H1 (cell line): ENCODE measurements at regions not wholly inside any gene's neighbourhood (a gene's known extent, or its start where the extent isn't known, plus 50 kb on each side); places are given as distances from the start of the nearest gene placed in this dataset.

Source experiments
- ASH2L ChIP-seq: fragments of 200-600, 300-600 bp; sonication (generic); IDR thresholded peaks from one replicate; pipeline ENCODE4 v1.7.1; 2017; ENCODE audit warnings: low read length
- BACH1 ChIP-seq: IDR thresholded peaks from 2 replicates; pipeline ENCODE4 v1.6.1; 2012; ENCODE audit warnings: low read length, improper control_type of control experiment
- CEBPB ChIP-seq: IDR thresholded peaks from 2 replicates; pipeline ENCODE4 v1.6.1; 2012; ENCODE audit warnings: low read depth, low read length
- EZH2 ChIP-seq: fragments of 200-600 bp; sonication (generic); IDR thresholded peaks from 2 replicates; pipeline ENCODE4 v1.7.1; 2012; ENCODE audit warnings: low read depth, mild to moderate bottlenecking, moderate library complexity, low read length, inconsistent platforms; ENCODE audit not compliant: severe bottlenecking
- GABPA ChIP-seq: IDR thresholded peaks from 2 replicates; pipeline ENCODE4 v1.6.1; 2011; ENCODE audit warnings: mild to moderate bottlenecking, low read length, moderate library complexity, borderline replicate concordance; ENCODE audit not compliant: insufficient read depth
- JUN ChIP-seq: IDR thresholded peaks from 2 replicates; pipeline ENCODE4 v1.6.1; 2011; ENCODE audit warnings: low read depth, mild to moderate bottlenecking, improper control_type of control experiment, low read length
- POLR2AphosphoS5 ChIP-seq: IDR thresholded peaks from 2 replicates; pipeline ENCODE4 v1.6.1; 2011; ENCODE audit warnings: low read depth, low read length
- POU5F1 ChIP-seq: IDR thresholded peaks from 2 replicates; pipeline ENCODE4 v1.6.1; 2011; ENCODE audit warnings: low read depth, mild to moderate bottlenecking, low read length, moderate library complexity
- RAD21 ChIP-seq, 2 experiments: IDR thresholded peaks in 1 of 2; conservative IDR thresholded peaks in 1 of 2; 2 replicates each; pipeline ENCODE4 v1.6.1; 2011; ENCODE audit warnings: low read depth in 2 of 2, low read length in 2 of 2, improper control_type of control experiment in 1 of 2, inconsistent platforms in 1 of 2, mild to moderate bottlenecking in 1 of 2, moderate library complexity in 1 of 2
- SIN3A ChIP-seq, 2 experiments: IDR thresholded peaks in 1 of 2; conservative IDR thresholded peaks in 1 of 2; 2 replicates each; pipeline ENCODE4 v1.6.1; 2011 to 2012; ENCODE audit warnings: low read length in 2 of 2, improper control_type of control experiment in 1 of 2, low read depth in 1 of 2, mild to moderate bottlenecking in 1 of 2
- SP1 ChIP-seq: IDR thresholded peaks from 2 replicates; pipeline ENCODE4 v1.6.1; 2011; ENCODE audit warnings: low read depth, low read length
- TF ChIP-seq, protein P1 (sequence below), 3 experiments: IDR thresholded peaks; 1 replicate in 2 of 3; 2 replicates in 1 of 3; pipeline versions ENCODE4 v1.5.1 to v1.6.1; 2011; ENCODE audit warnings: low read length in 3 of 3, mild to moderate bottlenecking in 3 of 3, inconsistent platforms in 2 of 3, low read depth in 1 of 3, moderate library complexity in 1 of 3; ENCODE audit not compliant: insufficient read depth in 1 of 3; ENCODE audit errors: control extremely low read depth in 1 of 3
- TF ChIP-seq, protein P2 (sequence below): IDR thresholded peaks from 2 replicates; pipeline ENCODE4 v1.6.1; 2012; ENCODE audit warnings: inconsistent platforms
- TF ChIP-seq, protein P3 (sequence below): IDR thresholded peaks from 2 replicates; pipeline ENCODE4 v1.6.1; 2011; ENCODE audit warnings: low read length, improper control_type of control experiment

DNA sequence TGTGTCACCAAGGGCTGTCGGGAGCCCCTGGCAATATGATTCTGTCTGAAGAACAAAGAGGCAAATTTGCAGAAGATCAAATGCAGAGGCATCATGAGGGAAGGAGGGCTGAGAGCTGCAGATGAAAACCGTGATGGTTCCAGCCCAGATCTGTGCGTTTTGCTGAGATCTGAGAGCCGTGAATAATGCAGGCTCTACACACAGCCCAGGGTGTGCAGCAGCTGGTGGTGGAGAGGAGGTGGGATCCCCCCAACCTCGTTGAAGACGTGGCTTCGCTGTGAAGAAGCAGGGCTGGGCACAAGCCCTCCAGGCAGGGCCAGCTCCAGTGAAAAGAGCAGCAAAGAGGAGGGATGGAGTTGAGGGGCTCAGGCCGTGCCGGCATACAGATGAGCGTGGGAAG is 75.5 kb downstream of the TSPAN17 start:
- TF ChIP-seq RAD21 (IDR thresholded peaks at IDR 0.05 in 1 of 2, conservative IDR thresholded peaks at IDR 0.05 in 1 of 2; ENCODE audit: low read depth in 2 of 2, low read length in 2 of 2) (no peak), POLR2AphosphoS5 (no peak), SIN3A (conservative IDR thresholded peaks at IDR 0.05 in 1 of 2, IDR thresholded peaks at IDR 0.05 in 1 of 2; ENCODE audit: low read depth in 1 of 2, low read length in 2 of 2) (no peak), BACH1 (no peak), SP1 (no peak), CEBPB (no peak), POU5F1 (no peak), EZH2 (no peak), GABPA (no peak), JUN (no peak), ASH2L (no peak)
- TF ChIP-seq, protein P1, sequence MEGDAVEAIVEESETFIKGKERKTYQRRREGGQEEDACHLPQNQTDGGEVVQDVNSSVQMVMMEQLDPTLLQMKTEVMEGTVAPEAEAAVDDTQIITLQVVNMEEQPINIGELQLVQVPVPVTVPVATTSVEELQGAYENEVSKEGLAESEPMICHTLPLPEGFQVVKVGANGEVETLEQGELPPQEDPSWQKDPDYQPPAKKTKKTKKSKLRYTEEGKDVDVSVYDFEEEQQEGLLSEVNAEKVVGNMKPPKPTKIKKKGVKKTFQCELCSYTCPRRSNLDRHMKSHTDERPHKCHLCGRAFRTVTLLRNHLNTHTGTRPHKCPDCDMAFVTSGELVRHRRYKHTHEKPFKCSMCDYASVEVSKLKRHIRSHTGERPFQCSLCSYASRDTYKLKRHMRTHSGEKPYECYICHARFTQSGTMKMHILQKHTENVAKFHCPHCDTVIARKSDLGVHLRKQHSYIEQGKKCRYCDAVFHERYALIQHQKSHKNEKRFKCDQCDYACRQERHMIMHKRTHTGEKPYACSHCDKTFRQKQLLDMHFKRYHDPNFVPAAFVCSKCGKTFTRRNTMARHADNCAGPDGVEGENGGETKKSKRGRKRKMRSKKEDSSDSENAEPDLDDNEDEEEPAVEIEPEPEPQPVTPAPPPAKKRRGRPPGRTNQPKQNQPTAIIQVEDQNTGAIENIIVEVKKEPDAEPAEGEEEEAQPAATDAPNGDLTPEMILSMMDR (IDR thresholded peaks at IDR 0.05; ENCODE audit: control extremely low read depth in 1 of 3, insufficient read depth in 1 of 3, low read depth in 1 of 3, low read length in 3 of 3) = no peak
- TF ChIP-seq, protein P2, sequence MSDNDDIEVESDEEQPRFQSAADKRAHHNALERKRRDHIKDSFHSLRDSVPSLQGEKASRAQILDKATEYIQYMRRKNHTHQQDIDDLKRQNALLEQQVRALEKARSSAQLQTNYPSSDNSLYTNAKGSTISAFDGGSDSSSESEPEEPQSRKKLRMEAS = no peak
- TF ChIP-seq, protein P3, sequence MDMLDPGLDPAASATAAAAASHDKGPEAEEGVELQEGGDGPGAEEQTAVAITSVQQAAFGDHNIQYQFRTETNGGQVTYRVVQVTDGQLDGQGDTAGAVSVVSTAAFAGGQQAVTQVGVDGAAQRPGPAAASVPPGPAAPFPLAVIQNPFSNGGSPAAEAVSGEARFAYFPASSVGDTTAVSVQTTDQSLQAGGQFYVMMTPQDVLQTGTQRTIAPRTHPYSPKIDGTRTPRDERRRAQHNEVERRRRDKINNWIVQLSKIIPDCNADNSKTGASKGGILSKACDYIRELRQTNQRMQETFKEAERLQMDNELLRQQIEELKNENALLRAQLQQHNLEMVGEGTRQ = no peak
